GM23338 (cell line): ENCODE measurements at regions not wholly inside any gene's neighbourhood (a gene's known extent, or its start where the extent isn't known, plus 50 kb on each side); places are given as distances from the start of the nearest gene placed in this dataset.

Experiments
- CREB1 ChIP-seq: fragments of 250-450 bp; sonication (Bioruptor Pico); IDR thresholded peaks from 2 replicates; pipeline ENCODE4 v1.5.0; 2020; ENCODE audit warnings: low read depth, mild to moderate bottlenecking, moderate library complexity
- EZH2 ChIP-seq: fragments of 200-600 bp; sonication (generic); IDR thresholded peaks from one replicate; pipeline ENCODE4 v1.8.0; 2017; ENCODE audit warnings: antibody characterized with exemption, mild to moderate bottlenecking, low read depth; ENCODE audit not compliant: unreplicated experiment
- EZH2phosphoT487 ChIP-seq: fragments of 200-600 bp; sonication (generic); IDR thresholded peaks from one replicate; pipeline ENCODE4 v1.8.1; 2018; ENCODE audit warnings: antibody characterized with exemption; ENCODE audit not compliant: unreplicated experiment
- JUNB ChIP-seq: IDR thresholded peaks from one replicate; pipeline ENCODE4 v1.6.1; 2016; ENCODE audit warnings: antibody characterized with exemption; ENCODE audit not compliant: unreplicated experiment
- NANOG ChIP-seq: IDR thresholded peaks from 2 replicates; pipeline ENCODE4 v1.6.1; 2016; ENCODE audit warnings: antibody characterized with exemption, borderline replicate concordance
- POLR2AphosphoS5 ChIP-seq: IDR thresholded peaks from 2 replicates; pipeline ENCODE4 v1.6.1; 2016; ENCODE audit warnings: antibody characterized with exemption, low read depth
- ZNF114 ChIP-seq: fragments of 250-450 bp; sonication (Bioruptor Pico); IDR thresholded peaks from 2 replicates; pipeline ENCODE4 v1.5.0; 2020; ENCODE audit warnings: mild to moderate bottlenecking, moderate library complexity
- TF ChIP-seq, protein P1 (sequence below), 2 experiments: fragments of 200-600 bp in 1 of 2; sonication (generic) in 1 of 2; conservative IDR thresholded peaks; 2 replicates each; pipeline versions ENCODE4 v1.5.1 to v1.6.1; 2016 to 2017; ENCODE audit warnings: antibody characterized with exemption in 2 of 2, low read depth in 2 of 2, mild to moderate bottlenecking in 2 of 2, moderate library complexity in 1 of 2
- TF ChIP-seq, protein P2 (sequence below): IDR thresholded peaks from one replicate; pipeline ENCODE4 v1.6.1; 2018; ENCODE audit warnings: antibody characterized with exemption; ENCODE audit not compliant: unreplicated experiment
- TF ChIP-seq, protein P3 (sequence below): IDR thresholded peaks from 2 replicates; pipeline ENCODE4 v1.6.1; 2016; ENCODE audit warnings: antibody characterized with exemption

DNA sequence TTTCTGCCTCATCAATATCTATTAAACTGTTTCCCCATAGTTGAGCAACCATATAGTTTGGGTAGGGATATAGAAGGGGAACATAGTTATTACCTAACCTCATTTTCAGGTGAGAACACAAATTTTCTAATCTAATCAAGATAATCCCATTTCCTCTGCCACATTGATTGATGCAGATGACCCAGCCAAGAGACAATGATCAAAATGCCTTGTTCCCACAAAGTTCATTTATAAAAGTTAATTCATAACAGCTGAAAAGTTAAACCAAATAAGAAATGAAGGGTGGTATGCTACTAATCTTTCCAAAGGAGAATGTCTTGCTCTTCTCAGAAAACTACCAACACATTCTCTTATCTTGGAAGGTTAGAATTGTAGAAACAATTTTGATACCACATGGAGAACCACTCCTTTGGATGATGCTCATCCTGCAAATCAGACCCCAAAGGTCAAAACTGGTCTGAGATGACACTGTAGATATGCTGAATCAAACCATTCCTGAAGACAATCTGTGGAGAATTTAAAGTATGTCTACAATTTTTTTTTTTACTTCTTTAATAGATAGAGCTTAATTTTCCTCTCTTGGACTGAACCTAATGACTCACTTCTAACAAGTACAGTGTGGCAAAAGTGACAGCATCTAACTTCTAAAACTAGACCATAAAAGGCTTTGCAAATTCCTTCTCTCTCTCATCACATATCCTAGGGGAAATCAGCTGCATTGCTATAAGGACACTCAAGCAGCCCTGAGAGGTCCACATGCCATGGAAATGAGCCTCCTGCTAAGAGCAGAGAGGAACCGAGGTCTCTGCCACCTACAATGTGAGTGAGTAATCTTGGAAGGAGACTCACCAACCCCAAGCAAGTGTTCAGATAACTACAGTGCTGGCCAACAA, 586.7 kb upstream of the TUSC1 start:
- TF ChIP-seq, protein P1, sequence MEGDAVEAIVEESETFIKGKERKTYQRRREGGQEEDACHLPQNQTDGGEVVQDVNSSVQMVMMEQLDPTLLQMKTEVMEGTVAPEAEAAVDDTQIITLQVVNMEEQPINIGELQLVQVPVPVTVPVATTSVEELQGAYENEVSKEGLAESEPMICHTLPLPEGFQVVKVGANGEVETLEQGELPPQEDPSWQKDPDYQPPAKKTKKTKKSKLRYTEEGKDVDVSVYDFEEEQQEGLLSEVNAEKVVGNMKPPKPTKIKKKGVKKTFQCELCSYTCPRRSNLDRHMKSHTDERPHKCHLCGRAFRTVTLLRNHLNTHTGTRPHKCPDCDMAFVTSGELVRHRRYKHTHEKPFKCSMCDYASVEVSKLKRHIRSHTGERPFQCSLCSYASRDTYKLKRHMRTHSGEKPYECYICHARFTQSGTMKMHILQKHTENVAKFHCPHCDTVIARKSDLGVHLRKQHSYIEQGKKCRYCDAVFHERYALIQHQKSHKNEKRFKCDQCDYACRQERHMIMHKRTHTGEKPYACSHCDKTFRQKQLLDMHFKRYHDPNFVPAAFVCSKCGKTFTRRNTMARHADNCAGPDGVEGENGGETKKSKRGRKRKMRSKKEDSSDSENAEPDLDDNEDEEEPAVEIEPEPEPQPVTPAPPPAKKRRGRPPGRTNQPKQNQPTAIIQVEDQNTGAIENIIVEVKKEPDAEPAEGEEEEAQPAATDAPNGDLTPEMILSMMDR (conservative IDR thresholded peaks at IDR 0.05; ENCODE audit: low read depth in 2 of 2): no peak
- TF ChIP-seq EZH2phosphoT487: no peak
- no peak for TF ChIP-seq POLR2AphosphoS5
- TF ChIP-seq, protein P2, sequence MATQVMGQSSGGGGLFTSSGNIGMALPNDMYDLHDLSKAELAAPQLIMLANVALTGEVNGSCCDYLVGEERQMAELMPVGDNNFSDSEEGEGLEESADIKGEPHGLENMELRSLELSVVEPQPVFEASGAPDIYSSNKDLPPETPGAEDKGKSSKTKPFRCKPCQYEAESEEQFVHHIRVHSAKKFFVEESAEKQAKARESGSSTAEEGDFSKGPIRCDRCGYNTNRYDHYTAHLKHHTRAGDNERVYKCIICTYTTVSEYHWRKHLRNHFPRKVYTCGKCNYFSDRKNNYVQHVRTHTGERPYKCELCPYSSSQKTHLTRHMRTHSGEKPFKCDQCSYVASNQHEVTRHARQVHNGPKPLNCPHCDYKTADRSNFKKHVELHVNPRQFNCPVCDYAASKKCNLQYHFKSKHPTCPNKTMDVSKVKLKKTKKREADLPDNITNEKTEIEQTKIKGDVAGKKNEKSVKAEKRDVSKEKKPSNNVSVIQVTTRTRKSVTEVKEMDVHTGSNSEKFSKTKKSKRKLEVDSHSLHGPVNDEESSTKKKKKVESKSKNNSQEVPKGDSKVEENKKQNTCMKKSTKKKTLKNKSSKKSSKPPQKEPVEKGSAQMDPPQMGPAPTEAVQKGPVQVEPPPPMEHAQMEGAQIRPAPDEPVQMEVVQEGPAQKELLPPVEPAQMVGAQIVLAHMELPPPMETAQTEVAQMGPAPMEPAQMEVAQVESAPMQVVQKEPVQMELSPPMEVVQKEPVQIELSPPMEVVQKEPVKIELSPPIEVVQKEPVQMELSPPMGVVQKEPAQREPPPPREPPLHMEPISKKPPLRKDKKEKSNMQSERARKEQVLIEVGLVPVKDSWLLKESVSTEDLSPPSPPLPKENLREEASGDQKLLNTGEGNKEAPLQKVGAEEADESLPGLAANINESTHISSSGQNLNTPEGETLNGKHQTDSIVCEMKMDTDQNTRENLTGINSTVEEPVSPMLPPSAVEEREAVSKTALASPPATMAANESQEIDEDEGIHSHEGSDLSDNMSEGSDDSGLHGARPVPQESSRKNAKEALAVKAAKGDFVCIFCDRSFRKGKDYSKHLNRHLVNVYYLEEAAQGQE: no peak
- TF ChIP-seq JUNB: no peak
- TF ChIP-seq CREB1: no peak
- no peak for TF ChIP-seq EZH2
- TF ChIP-seq ZNF114 (CRISPR knock-in tag): no peak
- TF ChIP-seq NANOG: no peak
- TF ChIP-seq, protein P3, sequence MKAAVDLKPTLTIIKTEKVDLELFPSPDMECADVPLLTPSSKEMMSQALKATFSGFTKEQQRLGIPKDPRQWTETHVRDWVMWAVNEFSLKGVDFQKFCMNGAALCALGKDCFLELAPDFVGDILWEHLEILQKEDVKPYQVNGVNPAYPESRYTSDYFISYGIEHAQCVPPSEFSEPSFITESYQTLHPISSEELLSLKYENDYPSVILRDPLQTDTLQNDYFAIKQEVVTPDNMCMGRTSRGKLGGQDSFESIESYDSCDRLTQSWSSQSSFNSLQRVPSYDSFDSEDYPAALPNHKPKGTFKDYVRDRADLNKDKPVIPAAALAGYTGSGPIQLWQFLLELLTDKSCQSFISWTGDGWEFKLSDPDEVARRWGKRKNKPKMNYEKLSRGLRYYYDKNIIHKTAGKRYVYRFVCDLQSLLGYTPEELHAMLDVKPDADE: no peak
